Transverse colon (tissue), 4 donors: ENCODE measurements at regions not wholly inside any gene's neighbourhood (a gene's known extent, or its start where the extent isn't known, plus 50 kb on each side); places are given as distances from the start of the nearest gene placed in this dataset.

Source experiments
- DNase-seq: peaks from one replicate; pipeline ENCODE4 v3.0.0-alpha.2; 2019
- H3K27ac ChIP-seq, 4 donors: fragments of 200-600 bp; sonication (generic); 2 replicates each; pipeline ENCODE4 v1.5.1; 2016 to 2018; ENCODE audit warnings: inconsistent platforms in 4 of 4
- H3K27me3 ChIP-seq: fragments of 200-600 bp; sonication (generic); 2 replicates; pipeline ENCODE4 v1.5.1; 2017; ENCODE audit warnings: inconsistent platforms
- H3K36me3 ChIP-seq, 4 donors: fragments of 200-600 bp; sonication (generic); 2 replicates each; pipeline ENCODE4 v1.5.1; 2017 to 2019; ENCODE audit warnings: inconsistent platforms in 4 of 4
- H3K4me1 ChIP-seq, 4 donors: fragments of 200-600 bp; sonication (generic); 2 replicates each; pipeline ENCODE4 v1.5.1; 2017 to 2020; ENCODE audit warnings: inconsistent platforms in 4 of 4
- H3K4me3 ChIP-seq, 4 donors: fragments of 200-600 bp; sonication (generic); 1 replicate in 1 of 4; 2 replicates in 3 of 4; pipeline versions ENCODE4 v1.5.1 to v1.6.1; 2017 to 2019; ENCODE audit warnings: inconsistent platforms in 4 of 4
- H3K9me3 ChIP-seq, 2 donors: fragments of 200-600 bp; sonication (generic); 2 replicates each; pipeline ENCODE4 v1.5.1; 2017 to 2019; ENCODE audit warnings: inconsistent platforms in 2 of 2
- EP300 ChIP-seq: sonication (generic); formaldehyde crosslinking; IDR thresholded peaks from one replicate; pipeline ENCODE4 v1.6.1; 2017; ENCODE audit warnings: antibody characterized with exemption, low read depth
- POLR2A ChIP-seq: fragments of 450-650 bp; IDR thresholded peaks from one replicate; pipeline ENCODE4 v1.6.1; 2016; ENCODE audit warnings: antibody characterized with exemption, mild to moderate bottlenecking, moderate library complexity
- POLR2AphosphoS5 ChIP-seq, 3 donors: sonication (generic); formaldehyde crosslinking; IDR thresholded peaks; one replicate each; pipeline ENCODE4 v1.6.1; 2016; ENCODE audit warnings: antibody characterized with exemption in 3 of 3
- WGBS, 2 donors: methylation state at CpG; one replicate each; pipeline ENCODE4 v1.1.5; 2018; ENCODE audit warnings: low coverage in 1 of 2; 5-methylcytosine and 5-hydroxymethylcytosine counted together
- in situ Hi-C, 4 donors: fragments of 200-750 bp; cut with MboI; loops; one replicate each; pipeline versions ENCODE4 v1.15.0 to v1.15.1; 2017; ENCODE audit warnings: low sequenced_read_pairs in 3 of 4, low pct_ligation_motif_present in 1 of 4, low pct_unique_long_range_greater_than_20kb in 1 of 4
- intact Hi-C: fragments of 100-400 bp; cut with DNase I; formaldehyde crosslinking; loops from one replicate; pipeline ENCODE4 v1.15.1; 2023; ENCODE audit warnings: low total_unique reads
- TF ChIP-seq, protein P1 (sequence below), 5 experiments: fragments of 200-600 bp in 3 of 5; fragments of 450-650 bp in 2 of 5; sonication (generic) in 3 of 5; IDR thresholded peaks; 1 replicate in 2 of 5; 2 replicates in 3 of 5; pipeline ENCODE4 v1.5.1; 2016 to 2017; ENCODE audit warnings: antibody characterized with exemption in 5 of 5, inconsistent platforms in 3 of 5, mild to moderate bottlenecking in 2 of 5, moderate library complexity in 1 of 5

DNA sequence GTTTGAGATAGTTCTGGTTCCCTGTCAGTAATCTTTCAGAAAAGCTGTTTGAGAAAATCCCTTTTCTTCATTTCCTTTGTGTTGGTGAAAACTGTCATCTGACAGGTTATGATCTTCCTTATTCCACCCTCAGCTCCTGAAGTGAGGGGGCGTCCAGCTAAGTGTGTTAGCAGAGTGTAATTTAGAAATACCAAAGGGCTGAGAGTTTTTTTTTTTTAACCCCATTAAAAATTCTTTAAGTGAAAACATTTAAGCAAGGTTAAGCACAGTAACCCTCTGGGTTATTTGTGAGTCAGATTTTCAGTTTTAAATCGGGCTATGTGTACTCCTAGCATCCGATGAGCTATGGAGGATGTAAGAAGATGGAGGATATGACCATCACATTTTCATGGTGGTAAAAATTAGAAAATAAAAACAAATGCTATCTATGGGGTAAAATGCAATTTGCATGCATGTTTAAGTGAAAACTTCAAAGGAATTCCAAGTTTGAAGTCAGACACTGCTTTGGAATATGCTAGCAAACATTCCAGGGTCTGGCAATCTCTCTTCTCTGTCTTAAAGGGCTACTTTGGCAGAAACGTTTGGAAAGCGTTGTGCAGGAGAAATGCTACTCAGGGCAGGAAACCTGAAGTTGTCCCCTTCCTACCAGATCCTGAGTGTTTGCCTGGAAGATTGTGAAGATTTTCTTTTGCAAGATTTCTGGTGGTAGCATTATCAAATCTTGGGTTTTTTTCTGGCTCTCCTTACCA, 197.0 kb upstream of the PRICKLE1 start:
- H3K9me3 ChIP-seq, result no peaks in the 10 kb centered on the region
- TF ChIP-seq POLR2A, result no peak
- H3K4me1 ChIP-seq, result no peaks in the 10 kb centered on the region
- in situ Hi-C loops (no loop called here), intact Hi-C loops (no loop called here)
- H3K27ac ChIP-seq, result no peak overlapping the region
- no peaks in the 10 kb centered on the region for H3K36me3 ChIP-seq
- WGBS, 2 donors, result 60% methylated on average over 5 of the region's 5 CpGs
- DNase-seq, result no peak
- H3K4me3 ChIP-seq, result no peak overlapping the region
- H3K27me3 ChIP-seq, result no peaks in the 10 kb centered on the region

DNA sequence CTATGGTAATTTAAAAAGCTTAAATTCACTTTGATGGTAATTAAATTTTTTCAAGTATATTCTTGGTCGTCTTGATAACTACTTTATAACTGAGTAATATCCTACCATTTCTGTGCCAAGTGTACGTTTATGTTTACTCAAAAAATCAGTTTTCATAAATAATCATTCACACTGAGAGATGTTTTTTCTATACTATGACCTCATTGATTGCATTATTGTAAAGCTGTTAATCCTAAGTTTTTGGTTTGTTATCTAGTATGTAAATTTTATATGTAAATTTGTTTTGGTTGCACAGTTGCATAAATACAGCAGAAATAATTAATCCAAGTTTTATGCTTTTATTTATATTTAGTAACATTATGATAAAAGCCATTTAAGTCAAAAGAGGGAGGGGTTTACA, 196.4 kb upstream of the PRICKLE1 start:
- no peaks in the 10 kb centered on the region for H3K4me1 ChIP-seq
- no peak overlapping the region for H3K4me3 ChIP-seq
- no peak for TF ChIP-seq EP300
- TF ChIP-seq POLR2AphosphoS5 (IDR thresholded peaks at IDR 0.05), result no peak
- TF ChIP-seq, protein P1, sequence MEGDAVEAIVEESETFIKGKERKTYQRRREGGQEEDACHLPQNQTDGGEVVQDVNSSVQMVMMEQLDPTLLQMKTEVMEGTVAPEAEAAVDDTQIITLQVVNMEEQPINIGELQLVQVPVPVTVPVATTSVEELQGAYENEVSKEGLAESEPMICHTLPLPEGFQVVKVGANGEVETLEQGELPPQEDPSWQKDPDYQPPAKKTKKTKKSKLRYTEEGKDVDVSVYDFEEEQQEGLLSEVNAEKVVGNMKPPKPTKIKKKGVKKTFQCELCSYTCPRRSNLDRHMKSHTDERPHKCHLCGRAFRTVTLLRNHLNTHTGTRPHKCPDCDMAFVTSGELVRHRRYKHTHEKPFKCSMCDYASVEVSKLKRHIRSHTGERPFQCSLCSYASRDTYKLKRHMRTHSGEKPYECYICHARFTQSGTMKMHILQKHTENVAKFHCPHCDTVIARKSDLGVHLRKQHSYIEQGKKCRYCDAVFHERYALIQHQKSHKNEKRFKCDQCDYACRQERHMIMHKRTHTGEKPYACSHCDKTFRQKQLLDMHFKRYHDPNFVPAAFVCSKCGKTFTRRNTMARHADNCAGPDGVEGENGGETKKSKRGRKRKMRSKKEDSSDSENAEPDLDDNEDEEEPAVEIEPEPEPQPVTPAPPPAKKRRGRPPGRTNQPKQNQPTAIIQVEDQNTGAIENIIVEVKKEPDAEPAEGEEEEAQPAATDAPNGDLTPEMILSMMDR (IDR thresholded peaks at IDR 0.05), result no peak
- no peak for TF ChIP-seq POLR2A
- H3K27me3 ChIP-seq, result no peaks in the 10 kb centered on the region
- H3K27ac ChIP-seq, result no peak overlapping the region
- intact Hi-C loops (no loop called here), in situ Hi-C loops (no loop called here)
- no peaks in the 10 kb centered on the region for H3K36me3 ChIP-seq
- no peak for DNase-seq
- WGBS, 2 donors, result 41 to 65% methylated on average over 2 of the region's 2 CpGs
- H3K9me3 ChIP-seq, result no peaks in the 10 kb centered on the region

DNA sequence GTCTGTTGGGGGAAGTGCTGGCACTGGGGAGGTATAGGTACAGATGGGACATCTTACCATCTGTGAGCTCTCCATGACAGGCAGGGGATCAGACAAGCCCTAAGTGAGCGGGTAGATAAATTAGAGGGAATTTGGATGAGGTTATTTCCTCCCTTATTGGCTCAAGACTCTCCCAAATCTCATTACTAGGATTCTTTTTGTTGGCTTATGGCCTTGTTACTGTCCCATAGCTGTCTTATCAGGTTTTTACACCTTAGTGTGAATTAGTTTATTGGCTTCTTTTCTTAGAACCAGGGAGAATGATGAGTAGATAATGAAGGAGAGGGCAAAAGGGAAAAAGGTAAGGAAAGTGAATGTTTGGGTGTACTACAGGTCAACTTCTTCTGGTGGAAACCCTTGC, 191.1 kb upstream of the PRICKLE1 start:
- Histone ChIP-seq H3K4me1 (no peaks in the 10 kb centered on the region), H3K9me3 (no peaks in the 10 kb centered on the region), H3K27me3 (no peaks in the 10 kb centered on the region), H3K36me3 (no peaks in the 10 kb centered on the region), H3K27ac (no peak overlapping the region), H3K4me3 (no peak overlapping the region)
- no peak for DNase-seq
- 46% methylated on average over 1 of the region's 1 CpG; no CpG with 5 or more reads in 1 of the 2 donors for WGBS, 2 donors
- intact Hi-C loops (no loop called here), in situ Hi-C loops (no loop called here)
- TF ChIP-seq, protein P1 (IDR thresholded peaks at IDR 0.05), result no peak
- TF ChIP-seq POLR2A (no peak), EP300 (no peak), POLR2AphosphoS5 (IDR thresholded peaks at IDR 0.05) (no peak)

GRCh38 chr12:42779186-42779859, 189.8 kb upstream of the PRICKLE1 start:
- H3K27ac ChIP-seq, result no peak overlapping the region
- intact Hi-C loops, result no loop called here

More at GRCh38 chr12:42779186-42779859, 189.8 kb upstream of the PRICKLE1 start:
- no peaks in the 10 kb centered on the region for H3K4me1 ChIP-seq
- WGBS, 2 donors, result 84 to 100% methylated on average over 1 to 7 of the region's 7 CpGs
- TF ChIP-seq EP300 (no peak), POLR2A (no peak), POLR2AphosphoS5 (IDR thresholded peaks at IDR 0.05) (no peak)
- TF ChIP-seq, protein P1 (IDR thresholded peaks at IDR 0.05), result no peak
- no peak overlapping the region for H3K4me3 ChIP-seq
- H3K27me3 ChIP-seq, result no peaks in the 10 kb centered on the region
- in situ Hi-C loops, result no loop called here
- no peaks in the 10 kb centered on the region for H3K36me3 ChIP-seq
- DNase-seq, result no peak
- no peaks in the 10 kb centered on the region for H3K9me3 ChIP-seq
